ENCODE measurements at regions not wholly inside any gene's neighbourhood (a gene's known extent, or its start where the extent isn't known, plus 50 kb on each side); places are given as distances from the start of the nearest gene placed in this dataset.

GRCh38 chr5:156189628-156190027 lies 137.3 kb upstream of the SGCD start:
- no peak for TF ChIP-seq CTCF (IDR thresholded peaks at IDR 0.05; ENCODE audit: extremely low read depth in 1 of 2, insufficient read depth in 1 of 2, low read depth in 1 of 2, low read length in 2 of 2)
- no peak for TF ChIP-seq POLR2A (IDR thresholded peaks at IDR 0.05; ENCODE audit: low read depth, low read length)
- no peak for TF ChIP-seq JUN (IDR thresholded peaks at IDR 0.05; ENCODE audit: borderline replicate concordance, insufficient read depth, insufficient read length, low read depth)
- TF ChIP-seq POLR2AphosphoS5 (IDR thresholded peaks at IDR 0.05; ENCODE audit: insufficient read depth, low read depth, low read length) = no peak

Data from endothelial cell of umbilical vein (primary cell).